Fibroblast of villous mesenchyme (primary cell): ENCODE measurements at regions not wholly inside any gene's neighbourhood (a gene's known extent, or its start where the extent isn't known, plus 50 kb on each side); places are given as distances from the start of the nearest gene placed in this dataset.

Experiments used
- DNase-seq: peaks from one replicate; pipeline ENCODE4 v3.0.0-alpha.2; 2010; ENCODE audit warnings: low read depth
- H3K4me3 ChIP-seq: 2 replicates; pipeline ENCODE4 v1.5.1; 2011; ENCODE audit warnings: low read depth, mild to moderate bottlenecking, low read length
- CTCF ChIP-seq: IDR thresholded peaks from 2 replicates; pipeline ENCODE4 v1.5.1; 2012; ENCODE audit warnings: low read depth, mild to moderate bottlenecking, low read length; ENCODE audit not compliant: insufficient read depth

GRCh38 chr1:10900691-10901090 is 104.2 kb upstream of the CASZ1 start:
- no peak for DNase-seq
- TF ChIP-seq CTCF = no peak
- H3K4me3 ChIP-seq = no peak overlapping the region

GRCh38 chr1:10901091-10901890 is 104.8 kb upstream of the CASZ1 start:
- no peak for DNase-seq
- no peak overlapping the region for H3K4me3 ChIP-seq
- TF ChIP-seq CTCF = no peak

GRCh38 chr1:10901891-10902805 is 105.7 kb upstream of the CASZ1 start:
- TF ChIP-seq CTCF = no peak
- no peak overlapping the region for H3K4me3 ChIP-seq
- DNase-seq = no peak

GRCh38 chr1:10903421-10903820 is 107.0 kb upstream of the CASZ1 start:
- no peak for DNase-seq
- no peak for TF ChIP-seq CTCF
- H3K4me3 ChIP-seq = no peak overlapping the region

GRCh38 chr1:10903821-10904220 is 107.4 kb upstream of the CASZ1 start:
- DNase-seq = no peak
- no peak overlapping the region for H3K4me3 ChIP-seq
- no peak for TF ChIP-seq CTCF

- TF ChIP-seq CTCF = no peak
- no peak overlapping the region for H3K4me3 ChIP-seq
- DNase-seq = no peak
These were observed 107.8 kb upstream of the TARDBP start for GRCh38 chr1:10904396-10905358.
